MCF 10A (cell line): ENCODE measurements at regions not wholly inside any gene's neighbourhood (a gene's known extent, or its start where the extent isn't known, plus 50 kb on each side); places are given as distances from the start of the nearest gene placed in this dataset.

Source experiments
- BruUV-seq: library from RNA; stranded (reverse); fragments of 400-500 nt; replicated peaks from 2 replicates; lab custom pipeline; 2021; lab: Mats Ljungman, UMichigan
- CTCF ChIA-PET: fragments of 300-600 bp; sonication (Branson Sonifier 250); formaldehyde crosslinking; extraction: SDS; loops from one replicate; lab custom pipeline; 2021; ENCODE audit warnings: antibody characterized with exemption, inconsistent platforms; lab: Yijun Ruan, JAX
- POLR2A ChIA-PET: fragments of 300-600, 350-650 bp; sonication (Branson Sonifier 250); formaldehyde crosslinking; extraction: SDS; loops from one replicate; lab custom pipeline; 2020; ENCODE audit warnings: antibody characterized with exemption, inconsistent platforms; lab: Yijun Ruan, JAX
- DNase-seq: peaks from one replicate; pipeline ENCODE4 v3.0.0-alpha.2; 2018; ENCODE audit not compliant: unreplicated experiment
- H3K27ac Mint-ChIP-seq: one replicate; pipeline ENCODE4 v1.8.0; 2022; ENCODE audit warnings: mild to moderate bottlenecking, low read depth, mixed read lengths; ENCODE audit not compliant: unreplicated experiment
- H3K27me3 Mint-ChIP-seq: one replicate; pipeline ENCODE4 v1.8.0; 2022; ENCODE audit warnings: mixed read lengths; ENCODE audit not compliant: insufficient read depth, unreplicated experiment
- H3K36me3 Mint-ChIP-seq: one replicate; pipeline ENCODE4 v1.8.0; 2022; ENCODE audit warnings: mild to moderate bottlenecking, moderate library complexity, mixed read lengths; ENCODE audit not compliant: insufficient read depth, unreplicated experiment
- H3K4me1 Mint-ChIP-seq: one replicate; pipeline ENCODE4 v1.8.0; 2022; ENCODE audit warnings: mixed read lengths; ENCODE audit not compliant: insufficient read depth, unreplicated experiment
- H3K4me3 Mint-ChIP-seq: one replicate; pipeline ENCODE4 v1.8.0; 2022; ENCODE audit warnings: mild to moderate bottlenecking, moderate library complexity, mixed read lengths; ENCODE audit not compliant: unreplicated experiment
- H3K9me3 Mint-ChIP-seq: one replicate; pipeline ENCODE4 v1.8.0; 2022; ENCODE audit warnings: mixed read lengths; ENCODE audit not compliant: unreplicated experiment
- intact Hi-C: fragments of 100-400 bp; cut with micrococcal nuclease; formaldehyde crosslinking; loops from 2 replicates; pipeline ENCODE4 v1.14.1; 2022
- TF ChIP-seq, protein P1 (sequence below): fragments of 200-600 bp; IDR thresholded peaks from one replicate; pipeline ENCODE4 v1.8.0; 2022; ENCODE audit warnings: antibody characterized with exemption, mild to moderate bottlenecking; ENCODE audit not compliant: unreplicated experiment

DNA sequence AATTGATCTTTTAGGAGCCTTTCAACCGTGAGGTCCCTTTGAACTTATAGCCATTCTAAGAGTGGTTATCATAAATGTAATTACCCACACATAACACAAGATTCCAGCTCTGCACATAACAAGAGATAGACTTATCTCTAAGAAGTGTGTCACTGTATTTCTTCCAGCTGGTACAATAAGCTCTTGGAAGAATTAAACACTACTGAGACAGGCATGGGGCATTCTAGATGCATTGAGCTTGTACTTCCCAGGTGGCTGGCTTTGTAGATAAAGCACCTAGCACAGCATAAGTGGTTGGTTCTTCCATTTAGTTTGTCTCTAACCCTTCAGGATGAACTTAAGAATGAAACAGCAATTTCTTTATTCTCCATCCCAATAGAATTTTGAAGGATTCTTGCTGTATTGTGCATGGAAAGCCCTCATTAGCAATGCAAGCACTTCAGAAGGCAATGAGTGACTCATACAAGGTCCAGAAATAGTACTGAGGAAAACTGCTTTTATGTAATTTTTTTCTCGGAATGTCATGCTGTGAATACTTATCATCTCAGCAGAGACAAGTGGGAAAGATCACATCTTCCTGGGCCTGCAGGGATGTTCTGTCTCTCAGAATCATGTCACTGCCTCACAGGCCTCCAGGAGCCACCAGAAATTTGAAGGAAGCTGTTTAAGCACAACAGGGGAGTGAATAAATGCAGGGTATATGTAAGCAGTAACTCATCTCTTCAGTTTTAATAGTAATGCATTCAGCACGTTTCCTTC is 91.1 kb upstream of the CD180 start:
- H3K4me1 Mint-ChIP-seq = peaks cover 41% of the 10 kb centered on the region
- TF ChIP-seq, protein P1, sequence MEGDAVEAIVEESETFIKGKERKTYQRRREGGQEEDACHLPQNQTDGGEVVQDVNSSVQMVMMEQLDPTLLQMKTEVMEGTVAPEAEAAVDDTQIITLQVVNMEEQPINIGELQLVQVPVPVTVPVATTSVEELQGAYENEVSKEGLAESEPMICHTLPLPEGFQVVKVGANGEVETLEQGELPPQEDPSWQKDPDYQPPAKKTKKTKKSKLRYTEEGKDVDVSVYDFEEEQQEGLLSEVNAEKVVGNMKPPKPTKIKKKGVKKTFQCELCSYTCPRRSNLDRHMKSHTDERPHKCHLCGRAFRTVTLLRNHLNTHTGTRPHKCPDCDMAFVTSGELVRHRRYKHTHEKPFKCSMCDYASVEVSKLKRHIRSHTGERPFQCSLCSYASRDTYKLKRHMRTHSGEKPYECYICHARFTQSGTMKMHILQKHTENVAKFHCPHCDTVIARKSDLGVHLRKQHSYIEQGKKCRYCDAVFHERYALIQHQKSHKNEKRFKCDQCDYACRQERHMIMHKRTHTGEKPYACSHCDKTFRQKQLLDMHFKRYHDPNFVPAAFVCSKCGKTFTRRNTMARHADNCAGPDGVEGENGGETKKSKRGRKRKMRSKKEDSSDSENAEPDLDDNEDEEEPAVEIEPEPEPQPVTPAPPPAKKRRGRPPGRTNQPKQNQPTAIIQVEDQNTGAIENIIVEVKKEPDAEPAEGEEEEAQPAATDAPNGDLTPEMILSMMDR = no peak
- H3K4me3 Mint-ChIP-seq = no peak overlapping the region
- POLR2A ChIA-PET = interaction anchor here (0.6 to 1.4 kb wide), 4 partner anchors 14 to 929 kb away, joined by 3 to 4 read pairs (median 4); no protein-coding TSS in a partner anchor
- H3K9me3 Mint-ChIP-seq = no peaks in the 10 kb centered on the region
- DNase-seq = peak; percentile 36
- intact Hi-C loops = no loop called here
- no peaks in the 10 kb centered on the region for H3K27me3 Mint-ChIP-seq
- no TSS peak for BruUV-seq
- H3K27ac Mint-ChIP-seq = no peak overlapping the region
- no peaks in the 10 kb centered on the region for H3K36me3 Mint-ChIP-seq
- CTCF ChIA-PET = no interaction called here

DNA sequence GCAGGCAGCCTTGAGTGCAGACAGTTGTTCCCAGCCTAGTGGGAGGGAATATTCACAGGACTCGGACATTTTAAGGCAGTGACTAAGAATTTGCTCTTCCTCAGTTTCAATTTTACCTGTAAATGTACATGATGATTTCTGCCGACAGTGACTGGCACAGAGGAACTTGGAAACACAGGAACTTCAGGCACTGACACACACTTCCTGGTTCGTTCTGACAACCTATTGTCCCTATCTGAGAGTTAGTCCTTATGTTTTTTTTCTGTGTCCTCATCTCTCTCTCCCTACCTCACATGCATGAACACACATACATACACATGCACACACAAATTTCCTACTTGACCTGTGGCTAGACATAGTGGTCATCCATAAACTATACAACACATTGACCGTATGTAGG is 89.4 kb upstream of the CD180 start:
- BruUV-seq = no TSS peak
- Mint-ChIP-seq H3K4me3 (no peak overlapping the region), H3K27me3 (no peaks in the 10 kb centered on the region), H3K9me3 (no peaks in the 10 kb centered on the region), H3K36me3 (no peaks in the 10 kb centered on the region), H3K27ac (no peak overlapping the region), H3K4me1 (peaks cover 28% of the 10 kb centered on the region)
- intact Hi-C loops = no loop called here
- POLR2A ChIA-PET = interaction anchor here (0.9 to 3.4 kb wide), 2 partner anchors 9 to 15 kb away, joined by 3 to 13 read pairs; no protein-coding TSS in a partner anchor
- CTCF ChIA-PET = no interaction called here
- TF ChIP-seq, protein P1 = no peak
- no peak for DNase-seq

DNA sequence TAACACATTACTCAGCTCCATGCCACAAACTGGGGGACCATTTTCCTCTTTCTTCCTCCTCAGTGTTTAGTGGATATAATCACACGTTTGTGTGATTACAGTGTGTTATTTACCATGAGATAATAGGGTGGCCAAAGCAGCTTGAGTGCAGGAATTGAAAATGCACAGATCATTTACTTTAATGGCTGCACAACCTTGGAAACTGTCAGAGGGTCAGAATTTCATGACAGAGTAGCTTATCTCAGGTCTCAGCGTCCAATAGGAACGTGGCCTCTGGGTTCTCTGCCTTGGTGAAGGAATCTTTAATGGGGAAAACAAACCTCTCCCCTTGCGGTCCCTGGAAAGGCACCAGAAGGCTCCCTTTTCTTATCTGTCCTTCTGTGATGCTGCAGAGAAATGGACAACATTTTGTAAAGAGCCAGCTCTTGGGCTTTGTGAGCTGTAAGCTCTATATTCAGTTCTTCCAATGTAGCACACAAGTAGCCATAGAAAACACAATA is 87.4 kb upstream of the CD180 start:
- intact Hi-C loops = no loop called here
- CTCF ChIA-PET = interaction anchor here (0.6 to 1.6 kb wide), 2 partner anchors 10 to 966 kb away, joined by 4 to 5 read pairs; no protein-coding TSS in a partner anchor
- POLR2A ChIA-PET = interaction anchor here (0.5 to 3.4 kb wide), 6 partner anchors 10 to 309 kb away, joined by 3 to 13 read pairs (median 4); no protein-coding TSS in a partner anchor
- no TSS peak for BruUV-seq
- H3K27me3 Mint-ChIP-seq = no peaks in the 10 kb centered on the region
- no peaks in the 10 kb centered on the region for H3K36me3 Mint-ChIP-seq
- DNase-seq = no peak
- TF ChIP-seq, protein P1 = no peak
- H3K4me1 Mint-ChIP-seq = peaks cover 26% of the 10 kb centered on the region
- H3K27ac Mint-ChIP-seq = peak overlapping the region; percentile 24
- no peaks in the 10 kb centered on the region for H3K9me3 Mint-ChIP-seq
- no peak overlapping the region for H3K4me3 Mint-ChIP-seq

DNA sequence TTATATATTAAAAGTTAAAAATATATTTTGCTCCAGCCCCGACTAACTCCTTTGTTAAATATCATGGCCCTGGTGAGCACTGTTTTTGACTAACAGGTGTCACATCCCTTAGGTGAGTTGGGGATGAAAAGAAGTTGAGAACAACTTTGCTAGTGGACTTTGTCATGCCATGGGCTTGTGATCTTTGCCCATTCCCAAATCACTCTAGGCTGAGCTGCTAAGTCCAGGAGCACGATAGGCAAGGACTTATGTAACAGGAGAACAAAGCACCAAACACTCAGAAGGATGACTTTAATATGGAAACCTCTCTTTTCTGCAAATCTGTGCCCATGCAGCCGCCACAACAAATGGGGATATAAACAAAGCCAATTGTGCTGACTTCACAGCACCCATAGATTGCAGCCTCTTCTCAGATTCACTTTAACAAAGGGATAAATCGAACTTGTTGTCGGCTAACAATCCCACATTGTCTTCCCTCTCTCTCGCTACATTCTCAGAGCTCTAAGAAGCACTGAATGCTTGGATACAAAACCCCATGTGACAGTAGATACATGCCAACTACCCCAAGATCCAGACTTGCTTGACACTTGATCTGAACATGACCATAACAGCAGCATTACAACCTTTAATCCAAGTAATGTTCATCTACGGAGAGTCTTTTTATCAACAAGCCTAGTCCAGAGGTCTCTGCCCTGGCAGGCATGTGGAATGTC is 86.8 kb upstream of the CD180 start:
- BruUV-seq = no TSS peak
- POLR2A ChIA-PET = interaction anchor here (0.9 to 3.4 kb wide), 3 partner anchors 10 to 18 kb away, joined by 4 to 13 read pairs (median 4); no protein-coding TSS in a partner anchor
- peaks cover 4% of the 10 kb centered on the region for H3K36me3 Mint-ChIP-seq
- H3K27ac Mint-ChIP-seq = peak overlapping the region; percentile 24
- H3K9me3 Mint-ChIP-seq = no peaks in the 10 kb centered on the region
- DNase-seq = no peak
- H3K4me1 Mint-ChIP-seq = peaks cover 21% of the 10 kb centered on the region
- TF ChIP-seq, protein P1 = no peak
- CTCF ChIA-PET = interaction anchor here (1.6 kb wide), 1 partner anchor 10 kb away, joined by 4 read pairs; no protein-coding TSS in a partner anchor
- intact Hi-C loops = no loop called here
- no peak overlapping the region for H3K4me3 Mint-ChIP-seq
- no peaks in the 10 kb centered on the region for H3K27me3 Mint-ChIP-seq
